Osteoblast (primary cell): ENCODE measurements at regions not wholly inside any gene's neighbourhood (a gene's known extent, or its start where the extent isn't known, plus 50 kb on each side); places are given as distances from the start of the nearest gene placed in this dataset.

Experiments used
- DNase-seq: peaks from one replicate; pipeline ENCODE4 v3.0.0; 2011; ENCODE audit warnings: low spot score, mixed read lengths; ENCODE audit not compliant: insufficient read length; ENCODE audit errors: missing footprints
- H2AFZ ChIP-seq: 2 replicates; pipeline ENCODE4 v1.6.0; 2011; ENCODE audit warnings: mild to moderate bottlenecking, low read length
- H3K27ac ChIP-seq: 2 replicates; pipeline ENCODE4 v1.5.1; 2011; ENCODE audit warnings: mild to moderate bottlenecking, low read depth, low read length, moderate library complexity
- H3K27me3 ChIP-seq: 2 replicates; pipeline ENCODE4 v1.6.0; 2012; ENCODE audit warnings: mild to moderate bottlenecking, control low read depth, inconsistent platforms, low read length, moderate library complexity; ENCODE audit not compliant: insufficient read depth
- H3K36me3 ChIP-seq: 2 replicates; pipeline ENCODE4 v1.5.1; 2011; ENCODE audit warnings: mild to moderate bottlenecking, low read length, control low read depth, moderate library complexity; ENCODE audit not compliant: insufficient read depth
- H3K4me1 ChIP-seq: 2 replicates; pipeline ENCODE4 v1.5.1; 2011; ENCODE audit warnings: mild to moderate bottlenecking, low read length, control low read depth, moderate library complexity; ENCODE audit not compliant: insufficient read depth
- H3K4me2 ChIP-seq: 2 replicates; pipeline ENCODE4 v1.6.0; 2011; ENCODE audit warnings: mild to moderate bottlenecking, low read length; ENCODE audit not compliant: insufficient read depth
- H3K4me3 ChIP-seq: fragments of 200-600 bp; sonication (generic); 3 replicates; pipeline ENCODE4 v1.5.1; 2012; ENCODE audit warnings: mild to moderate bottlenecking, low read length, inconsistent platforms; ENCODE audit not compliant: insufficient read depth
- H3K79me2 ChIP-seq: 2 replicates; pipeline ENCODE4 v1.6.0; 2012; ENCODE audit warnings: mild to moderate bottlenecking, low read length, control low read depth, inconsistent platforms; ENCODE audit not compliant: insufficient read depth
- H3K9me3 ChIP-seq: 2 replicates; pipeline ENCODE4 v1.5.1; 2011; ENCODE audit warnings: low read depth, low read length, control low read depth
- H4K20me1 ChIP-seq: 2 replicates; pipeline ENCODE4 v1.6.0; 2012; ENCODE audit warnings: mild to moderate bottlenecking, low read length, control low read depth; ENCODE audit not compliant: insufficient read depth
- TF ChIP-seq, protein P1 (sequence below): IDR thresholded peaks from 2 replicates; pipeline ENCODE4 v1.5.1; 2011; ENCODE audit warnings: mild to moderate bottlenecking, low read depth, low read length, moderate library complexity; ENCODE audit errors: extremely low read depth

GRCh38 chr13:85379991-85380390, 419.2 kb downstream of the SLITRK6 start:
- no peak overlapping the region for H3K4me3 ChIP-seq
- no peaks in the 10 kb centered on the region for H3K36me3 ChIP-seq
- H3K4me2 ChIP-seq, result no peak overlapping the region
- no peaks in the 10 kb centered on the region for H3K27me3 ChIP-seq
- no peaks in the 10 kb centered on the region for H3K9me3 ChIP-seq
- H3K4me1 ChIP-seq, result no peaks in the 10 kb centered on the region
- H3K27ac ChIP-seq, result no peak overlapping the region
- no peaks in the 10 kb centered on the region for H3K79me2 ChIP-seq
- no peak overlapping the region for H2AFZ ChIP-seq
- H4K20me1 ChIP-seq, result no peaks in the 10 kb centered on the region
- DNase-seq, result no peak
- TF ChIP-seq, protein P1, sequence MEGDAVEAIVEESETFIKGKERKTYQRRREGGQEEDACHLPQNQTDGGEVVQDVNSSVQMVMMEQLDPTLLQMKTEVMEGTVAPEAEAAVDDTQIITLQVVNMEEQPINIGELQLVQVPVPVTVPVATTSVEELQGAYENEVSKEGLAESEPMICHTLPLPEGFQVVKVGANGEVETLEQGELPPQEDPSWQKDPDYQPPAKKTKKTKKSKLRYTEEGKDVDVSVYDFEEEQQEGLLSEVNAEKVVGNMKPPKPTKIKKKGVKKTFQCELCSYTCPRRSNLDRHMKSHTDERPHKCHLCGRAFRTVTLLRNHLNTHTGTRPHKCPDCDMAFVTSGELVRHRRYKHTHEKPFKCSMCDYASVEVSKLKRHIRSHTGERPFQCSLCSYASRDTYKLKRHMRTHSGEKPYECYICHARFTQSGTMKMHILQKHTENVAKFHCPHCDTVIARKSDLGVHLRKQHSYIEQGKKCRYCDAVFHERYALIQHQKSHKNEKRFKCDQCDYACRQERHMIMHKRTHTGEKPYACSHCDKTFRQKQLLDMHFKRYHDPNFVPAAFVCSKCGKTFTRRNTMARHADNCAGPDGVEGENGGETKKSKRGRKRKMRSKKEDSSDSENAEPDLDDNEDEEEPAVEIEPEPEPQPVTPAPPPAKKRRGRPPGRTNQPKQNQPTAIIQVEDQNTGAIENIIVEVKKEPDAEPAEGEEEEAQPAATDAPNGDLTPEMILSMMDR, result no peak

DNA sequence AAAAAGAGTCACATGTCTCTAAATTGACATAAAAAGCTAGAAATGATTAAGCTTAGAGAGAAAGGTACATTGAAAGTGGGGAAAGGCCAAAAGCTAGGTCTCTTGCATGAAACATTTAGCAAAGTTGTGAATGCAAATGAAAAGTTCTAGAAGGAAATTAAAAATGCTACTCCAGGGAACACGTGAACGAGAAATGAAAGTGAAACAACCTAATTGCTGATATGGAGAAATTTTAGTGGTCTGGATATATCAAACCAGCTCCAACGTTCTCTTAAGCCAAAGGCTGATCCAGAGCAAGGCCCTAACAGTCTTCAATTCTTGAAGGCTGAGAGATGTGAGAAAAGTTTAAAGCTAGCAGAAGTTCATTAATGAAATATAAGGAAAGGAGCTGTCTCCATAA, 419.8 kb downstream of the SLITRK6 start:
- no peaks in the 10 kb centered on the region for H3K27me3 ChIP-seq
- H3K27ac ChIP-seq, result no peak overlapping the region
- no peaks in the 10 kb centered on the region for H3K4me1 ChIP-seq
- H3K4me2 ChIP-seq, result no peak overlapping the region
- H3K9me3 ChIP-seq, result no peaks in the 10 kb centered on the region
- H4K20me1 ChIP-seq, result no peaks in the 10 kb centered on the region
- TF ChIP-seq, protein P1, result no peak
- H2AFZ ChIP-seq, result peak overlapping the region; percentile 29
- H3K36me3 ChIP-seq, result no peaks in the 10 kb centered on the region
- no peak overlapping the region for H3K4me3 ChIP-seq
- no peak for DNase-seq
- H3K79me2 ChIP-seq, result no peaks in the 10 kb centered on the region

GRCh38 chr13:85377783-85378182, 421.4 kb downstream of the SLITRK6 start:
- Histone ChIP-seq H3K27ac (no peak overlapping the region), H3K36me3 (no peaks in the 10 kb centered on the region), H3K9me3 (no peaks in the 10 kb centered on the region), H3K79me2 (no peaks in the 10 kb centered on the region), H4K20me1 (no peaks in the 10 kb centered on the region), H3K4me3 (no peak overlapping the region), H3K27me3 (no peaks in the 10 kb centered on the region), H2AFZ (no peak overlapping the region), H3K4me2 (no peak overlapping the region), H3K4me1 (no peaks in the 10 kb centered on the region)
- DNase-seq, result no peak
- TF ChIP-seq, protein P1, result no peak

DNA sequence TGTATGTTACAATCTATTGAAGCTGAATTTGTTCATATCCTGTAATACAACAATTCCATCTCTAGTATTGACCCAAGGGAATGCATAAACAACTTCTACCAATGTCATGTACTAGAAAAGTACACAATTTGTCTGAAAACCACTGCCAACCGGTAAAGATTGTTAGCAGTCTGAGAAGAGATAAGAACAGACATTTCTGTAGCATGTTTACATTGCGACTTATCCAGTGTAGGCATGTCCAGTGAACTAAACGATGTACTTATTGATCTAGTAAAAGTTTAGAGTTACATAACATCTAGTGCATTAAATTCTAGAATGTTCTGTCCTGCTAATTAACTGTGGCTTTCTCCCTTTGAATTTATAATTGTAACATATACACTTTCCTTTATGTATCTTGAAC, 425.9 kb downstream of the SLITRK6 start:
- Histone ChIP-seq H3K4me1 (no peaks in the 10 kb centered on the region), H3K27ac (no peak overlapping the region), H2AFZ (no peak overlapping the region), H4K20me1 (no peaks in the 10 kb centered on the region), H3K27me3 (no peaks in the 10 kb centered on the region), H3K4me3 (no peak overlapping the region), H3K36me3 (no peaks in the 10 kb centered on the region), H3K9me3 (no peaks in the 10 kb centered on the region), H3K79me2 (no peaks in the 10 kb centered on the region), H3K4me2 (no peak overlapping the region)
- no peak for DNase-seq
- TF ChIP-seq, protein P1, result no peak
